ENCODE measurements at regions not wholly inside any gene's neighbourhood (a gene's known extent, or its start where the extent isn't known, plus 50 kb on each side); places are given as distances from the start of the nearest gene placed in this dataset.
"Not testable (repeated sequence)": the region's sequence is repeated elsewhere in the genome, so short reads cannot be mapped to it uniquely, and the experiment has no call there.

- Histone ChIP-seq H3K27me3 (ENCODE audit: control insufficient read depth, insufficient read depth, low read length) (no peaks in the 10 kb centered on the region), H3K4me3 (ENCODE audit: low read depth, low read length) (no peak overlapping the region), H3K36me3 (ENCODE audit: control insufficient read depth, insufficient read depth, low read length) (no peaks in the 10 kb centered on the region)
- no peak for TF ChIP-seq CTCF (IDR thresholded peaks at IDR 0.05; ENCODE audit: insufficient read depth, low read length, poor library complexity, severe bottlenecking)
- DNase-seq (ENCODE audit: low read depth) = no peak
These were observed 1003.2 kb downstream of the TDRD15 start for GRCh38 chr2:22126978-22127377.

- no peak overlapping the region for H3K4me3 ChIP-seq (ENCODE audit: low read depth, low read length)
- no peaks in the 10 kb centered on the region for H3K36me3 ChIP-seq (ENCODE audit: control insufficient read depth, insufficient read depth, low read length)
- TF ChIP-seq CTCF (IDR thresholded peaks at IDR 0.05; ENCODE audit: insufficient read depth, low read length, poor library complexity, severe bottlenecking) = no peak
- no peak for DNase-seq (ENCODE audit: low read depth)
- no peaks in the 10 kb centered on the region for H3K27me3 ChIP-seq (ENCODE audit: control insufficient read depth, insufficient read depth, low read length)
These were observed 1010.7 kb downstream of the TDRD15 start for GRCh38 chr2:22134421-22134820.

GRCh38 chr2:22136446-22136845 is 1012.7 kb downstream of the TDRD15 start:
- Histone ChIP-seq H3K36me3 (ENCODE audit: control insufficient read depth, insufficient read depth, low read length) (no peaks in the 10 kb centered on the region), H3K4me3 (ENCODE audit: low read depth, low read length) (no peak overlapping the region), H3K27me3 (ENCODE audit: control insufficient read depth, insufficient read depth, low read length) (no peaks in the 10 kb centered on the region)
- no peak for TF ChIP-seq CTCF (IDR thresholded peaks at IDR 0.05; ENCODE audit: insufficient read depth, low read length, poor library complexity, severe bottlenecking)
- DNase-seq (ENCODE audit: low read depth) = no peak

- Histone ChIP-seq H3K36me3 (ENCODE audit: control insufficient read depth, insufficient read depth, low read length) (no peaks in the 10 kb centered on the region), H3K4me3 (ENCODE audit: low read depth, low read length) (no peak overlapping the region), H3K27me3 (ENCODE audit: control insufficient read depth, insufficient read depth, low read length) (no peaks in the 10 kb centered on the region)
- TF ChIP-seq CTCF (IDR thresholded peaks at IDR 0.05; ENCODE audit: insufficient read depth, low read length, poor library complexity, severe bottlenecking) = no peak
- no peak for DNase-seq (ENCODE audit: low read depth)
These were observed 1020.1 kb downstream of the TDRD15 start for GRCh38 chr2:22143840-22144239.

- no peak for DNase-seq (ENCODE audit: low read depth)
- Histone ChIP-seq H3K27me3 (ENCODE audit: control insufficient read depth, insufficient read depth, low read length) (no peaks in the 10 kb centered on the region), H3K36me3 (ENCODE audit: control insufficient read depth, insufficient read depth, low read length) (no peaks in the 10 kb centered on the region), H3K4me3 (ENCODE audit: low read depth, low read length) (no peak overlapping the region)
- no peak for TF ChIP-seq CTCF (IDR thresholded peaks at IDR 0.05; ENCODE audit: insufficient read depth, low read length, poor library complexity, severe bottlenecking)
These were observed 1030.3 kb downstream of the TDRD15 start for GRCh38 chr2:22153931-22154613.

- H3K36me3 ChIP-seq (ENCODE audit: control insufficient read depth, insufficient read depth, low read length); H3K4me3 ChIP-seq (ENCODE audit: low read depth, low read length); DNase-seq (ENCODE audit: low read depth); H3K27me3 ChIP-seq (ENCODE audit: control insufficient read depth, insufficient read depth, low read length): not testable (repeated sequence)
These were observed 1032.9 kb downstream of the TDRD15 start for GRCh38 chr2:22156661-22157060.

Measured in kidney epithelial cell (primary cell).